Activated B cell treated with CpG ODN at 0.5 μM for 24 hours (primary cell): ENCODE measurements at regions not wholly inside any gene's neighbourhood (a gene's known extent, or its start where the extent isn't known, plus 50 kb on each side); places are given as distances from the start of the nearest gene placed in this dataset.

Source experiments
- ATAC-seq: fragments of 200-7000 bp; cut with Tn5 transposase; one replicate; pipeline ENCODE4 v1.10.0; 2021; ENCODE audit warnings: low read depth, mild to moderate bottlenecking, moderate library complexity
- CTCF ChIA-PET: fragments of 350-600 bp; sonication (Branson Sonifier 250); formaldehyde crosslinking; loops from one replicate; lab custom pipeline; 2021; ENCODE audit warnings: antibody characterized with exemption; lab: Charles Lee
- POLR2A ChIA-PET: fragments of 350-600 bp; sonication (Branson Sonifier 250); formaldehyde crosslinking; loops from one replicate; lab custom pipeline; 2021; ENCODE audit warnings: antibody characterized with exemption; lab: Charles Lee
- DNase-seq: peaks from one replicate; pipeline ENCODE4 v3.0.0; 2022
- H3K27ac Mint-ChIP-seq: one replicate; pipeline ENCODE4 v1.8.0; 2020; ENCODE audit warnings: mixed read lengths
- H3K27me3 Mint-ChIP-seq: one replicate; pipeline ENCODE4 v1.8.0; 2021; ENCODE audit warnings: mixed read lengths
- H3K36me3 Mint-ChIP-seq: one replicate; pipeline ENCODE4 v1.8.0; 2021; ENCODE audit warnings: low read depth, mixed read lengths
- H3K4me1 Mint-ChIP-seq: one replicate; pipeline ENCODE4 v1.8.0; 2021; ENCODE audit warnings: mixed read lengths
- H3K4me3 Mint-ChIP-seq: one replicate; pipeline ENCODE4 v1.8.0; 2020; ENCODE audit warnings: mild to moderate bottlenecking, mixed read lengths
- H3K9me3 Mint-ChIP-seq: one replicate; pipeline ENCODE4 v1.8.0; 2020; ENCODE audit warnings: mixed read lengths
- CTCF ChIP-seq: fragments of 200-600 bp; IDR thresholded peaks from one replicate; pipeline ENCODE4 v1.8.0; 2022; ENCODE audit warnings: antibody characterized with exemption, mild to moderate bottlenecking
- intact Hi-C: fragments of 100-400 bp; cut with micrococcal nuclease; formaldehyde crosslinking; loops from one replicate; pipeline ENCODE4 v1.15.1; 2024

- peaks cover 12% of the 10 kb centered on the region for H3K4me1 Mint-ChIP-seq
- intact Hi-C loops: loop anchor here (10.0 kb wide), 1 partner anchor 391 kb away; no protein-coding TSS in a partner anchor
- H3K4me3 Mint-ChIP-seq: no peak overlapping the region
- TF ChIP-seq CTCF: no peak
- ATAC-seq: no peak
- H3K36me3 Mint-ChIP-seq: no peaks in the 10 kb centered on the region
- ChIA-PET CTCF (no interaction called here), POLR2A (no interaction called here)
- H3K9me3 Mint-ChIP-seq: no peaks in the 10 kb centered on the region
- H3K27me3 Mint-ChIP-seq: no peaks in the 10 kb centered on the region
- no peak overlapping the region for H3K27ac Mint-ChIP-seq
- DNase-seq: no peak
Observed at GRCh38 chr3:20343790-20344189, 157.8 kb upstream of the SGO1 start.

- POLR2A ChIA-PET: no interaction called here
- CTCF ChIA-PET: no interaction called here
- no peaks in the 10 kb centered on the region for H3K27me3 Mint-ChIP-seq
- no peak overlapping the region for H3K27ac Mint-ChIP-seq
- H3K4me1 Mint-ChIP-seq: peaks cover 12% of the 10 kb centered on the region
- no peaks in the 10 kb centered on the region for H3K36me3 Mint-ChIP-seq
- intact Hi-C loops: loop anchor here (1.0 to 10.0 kb wide), 4 partner anchors 154 to 1777 kb away; partner anchors contain the start of gene SGO1
- H3K4me3 Mint-ChIP-seq: no peak overlapping the region
- no peaks in the 10 kb centered on the region for H3K9me3 Mint-ChIP-seq
- ATAC-seq (peak; percentile 61), DNase-seq (no peak)
- peak; percentile 42 for TF ChIP-seq CTCF
Observed at GRCh38 chr3:20340324-20340928, 154.4 kb upstream of the SGO1 start.

- Mint-ChIP-seq H3K4me1 (no peaks in the 10 kb centered on the region), H3K4me3 (no peak overlapping the region), H3K36me3 (no peaks in the 10 kb centered on the region), H3K27ac (no peak overlapping the region), H3K27me3 (peaks cover 2% of the 10 kb centered on the region), H3K9me3 (no peaks in the 10 kb centered on the region)
- ATAC-seq (no peak), DNase-seq (no peak)
- intact Hi-C loops: no loop called here
- ChIA-PET CTCF (no interaction called here), POLR2A (no interaction called here)
- TF ChIP-seq CTCF: no peak
Observed at GRCh38 chr3:20336572-20336971, 150.6 kb upstream of the SGO1 start.

- Mint-ChIP-seq H3K27me3 (peaks cover 2% of the 10 kb centered on the region), H3K36me3 (no peaks in the 10 kb centered on the region), H3K9me3 (no peaks in the 10 kb centered on the region), H3K4me3 (no peak overlapping the region), H3K4me1 (no peaks in the 10 kb centered on the region), H3K27ac (no peak overlapping the region)
- POLR2A ChIA-PET: no interaction called here
- DNase-seq (no peak), ATAC-seq (no peak)
- no peak for TF ChIP-seq CTCF
- CTCF ChIA-PET: no interaction called here
- intact Hi-C loops: no loop called here
Observed at GRCh38 chr3:20334842-20335241, 148.8 kb upstream of the SGO1 start.

GRCh38 chr3:20327889-20328288 lies 141.9 kb upstream of the SGO1 start:
- CTCF ChIA-PET: no interaction called here
- intact Hi-C loops: loop anchor here (5.0 kb wide), 1 partner anchor 291 kb away; no protein-coding TSS in a partner anchor
- Mint-ChIP-seq H3K27me3 (peaks cover 2% of the 10 kb centered on the region), H3K4me1 (peaks cover 8% of the 10 kb centered on the region), H3K9me3 (no peaks in the 10 kb centered on the region), H3K27ac (no peak overlapping the region), H3K36me3 (no peaks in the 10 kb centered on the region), H3K4me3 (no peak overlapping the region)
- ATAC-seq (no peak), DNase-seq (no peak)
- TF ChIP-seq CTCF: no peak
- POLR2A ChIA-PET: no interaction called here
